ENCODE measurements at regions not wholly inside any gene's neighbourhood (a gene's known extent, or its start where the extent isn't known, plus 50 kb on each side); places are given as distances from the start of the nearest gene placed in this dataset.

- H3K4me1 ChIP-seq (ENCODE audit: control insufficient read depth in 3 of 3, insufficient read depth in 2 of 3, low read depth in 1 of 3, low read length in 2 of 3): no peaks in the 10 kb centered on the region
- WGBS, 3 donors: 93 to 95% (median 93%) methylated on average over 3 of the region's 3 CpGs
- DNase-seq (no peak), FAIRE-seq (no peak)
- H3K36me3 ChIP-seq (ENCODE audit: control insufficient read depth in 3 of 3, insufficient read depth in 2 of 3, low read depth in 1 of 3, low read length in 3 of 3): no peaks in the 10 kb centered on the region
- H3K27me3 ChIP-seq (ENCODE audit: control insufficient read depth in 3 of 3, insufficient read depth in 3 of 3, low read length in 3 of 3): no peaks in the 10 kb centered on the region
- H3K27ac ChIP-seq (ENCODE audit: low read depth in 1 of 3, low read length in 2 of 3): no peak overlapping the region
- no peak overlapping the region for H3K4me3 ChIP-seq (ENCODE audit: low read depth in 1 of 3, low read length in 3 of 3)
- H3K9me3 ChIP-seq (ENCODE audit: control insufficient read depth in 2 of 2, insufficient read depth in 1 of 2, low read depth in 1 of 2, low read length in 1 of 2): no peaks in the 10 kb centered on the region
Measured at GRCh38 chr10:10126218-10126617, 891.5 kb upstream of the CELF2 start.

DNA sequence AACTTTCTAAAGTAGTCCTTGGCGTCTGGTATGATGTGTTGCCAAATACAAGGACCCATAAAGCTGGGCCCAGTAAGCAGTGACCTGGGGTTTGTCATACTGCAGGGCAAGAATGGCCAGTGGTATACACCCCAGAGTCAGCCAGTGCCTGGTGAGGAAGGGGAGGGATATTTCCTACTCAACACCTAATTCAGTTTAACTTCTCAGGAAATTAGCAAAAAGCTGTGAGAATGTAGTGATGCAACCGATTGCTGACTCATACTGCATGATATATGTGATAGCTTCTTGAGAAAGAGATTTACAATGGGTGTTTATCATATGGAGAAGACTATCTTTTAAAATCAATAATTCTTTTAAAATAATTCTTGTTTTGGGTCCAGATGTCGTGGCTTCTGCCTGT lies 889.3 kb upstream of the CELF2 start:
- Histone ChIP-seq H3K9me3 (ENCODE audit: control insufficient read depth in 2 of 2, insufficient read depth in 1 of 2, low read depth in 1 of 2, low read length in 1 of 2) (no peaks in the 10 kb centered on the region), H3K27ac (ENCODE audit: low read depth in 1 of 3, low read length in 2 of 3) (no peak overlapping the region), H3K27me3 (ENCODE audit: control insufficient read depth in 3 of 3, insufficient read depth in 3 of 3, low read length in 3 of 3) (no peaks in the 10 kb centered on the region), H3K36me3 (ENCODE audit: control insufficient read depth in 3 of 3, insufficient read depth in 2 of 3, low read depth in 1 of 3, low read length in 3 of 3) (no peaks in the 10 kb centered on the region), H3K4me1 (ENCODE audit: control insufficient read depth in 3 of 3, insufficient read depth in 2 of 3, low read depth in 1 of 3, low read length in 2 of 3) (no peaks in the 10 kb centered on the region), H3K4me3 (ENCODE audit: low read depth in 1 of 3, low read length in 3 of 3) (no peak overlapping the region)
- DNase-seq (no peak), FAIRE-seq (no peak)
- 59 to 71% (median 65%) methylated on average over 3 of the region's 3 CpGs for WGBS, 3 donors

DNA sequence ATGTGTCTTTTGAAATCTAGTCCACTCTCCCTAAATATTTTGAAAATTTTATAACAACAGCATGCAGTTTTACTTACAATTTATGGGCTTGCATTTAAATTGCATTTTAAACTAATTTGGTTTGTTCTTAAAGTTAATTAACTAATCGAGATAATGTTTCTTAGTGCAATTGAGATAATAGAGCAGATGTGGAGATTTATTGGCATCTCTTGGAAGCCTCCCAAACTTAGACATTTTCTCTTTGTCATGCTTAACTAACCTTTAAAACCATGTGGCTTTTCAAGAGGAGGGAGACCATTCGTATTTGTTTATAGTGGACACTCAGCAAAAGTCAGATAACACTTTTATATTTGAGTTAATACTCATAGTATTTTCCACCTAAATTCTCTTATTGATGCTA lies 887.0 kb upstream of the CELF2 start:
- Histone ChIP-seq H3K36me3 (ENCODE audit: control insufficient read depth in 3 of 3, insufficient read depth in 2 of 3, low read depth in 1 of 3, low read length in 3 of 3) (no peaks in the 10 kb centered on the region), H3K4me1 (ENCODE audit: control insufficient read depth in 3 of 3, insufficient read depth in 2 of 3, low read depth in 1 of 3, low read length in 2 of 3) (no peaks in the 10 kb centered on the region), H3K27me3 (ENCODE audit: control insufficient read depth in 3 of 3, insufficient read depth in 3 of 3, low read length in 3 of 3) (no peaks in the 10 kb centered on the region), H3K9me3 (ENCODE audit: control insufficient read depth in 2 of 2, insufficient read depth in 1 of 2, low read depth in 1 of 2, low read length in 1 of 2) (no peaks in the 10 kb centered on the region), H3K4me3 (ENCODE audit: low read depth in 1 of 3, low read length in 3 of 3) (no peak overlapping the region), H3K27ac (ENCODE audit: low read depth in 1 of 3, low read length in 2 of 3) (no peak overlapping the region)
- DNase-seq (no peak), FAIRE-seq (no peak)
- 34 to 69% (median 62%) methylated on average over 2 of the region's 2 CpGs for WGBS, 3 donors

GRCh38 chr10:10132009-10132408 lies 885.7 kb upstream of the CELF2 start:
- WGBS, 3 donors: 48 to 77% (median 76%) methylated on average over 1 of the region's 1 CpG
- no peak overlapping the region for H3K4me3 ChIP-seq (ENCODE audit: low read depth in 1 of 3, low read length in 3 of 3)
- DNase-seq: no peak
- H3K4me1 ChIP-seq (ENCODE audit: control insufficient read depth in 3 of 3, insufficient read depth in 2 of 3, low read depth in 1 of 3, low read length in 2 of 3): no peaks in the 10 kb centered on the region
- H3K27ac ChIP-seq (ENCODE audit: low read depth in 1 of 3, low read length in 2 of 3): no peak overlapping the region
- no peaks in the 10 kb centered on the region for H3K36me3 ChIP-seq (ENCODE audit: control insufficient read depth in 3 of 3, insufficient read depth in 2 of 3, low read depth in 1 of 3, low read length in 3 of 3)
- no peaks in the 10 kb centered on the region for H3K27me3 ChIP-seq (ENCODE audit: control insufficient read depth in 3 of 3, insufficient read depth in 3 of 3, low read length in 3 of 3)
- no peaks in the 10 kb centered on the region for H3K9me3 ChIP-seq (ENCODE audit: control insufficient read depth in 2 of 2, insufficient read depth in 1 of 2, low read depth in 1 of 2, low read length in 1 of 2)
- FAIRE-seq: no peak

DNA sequence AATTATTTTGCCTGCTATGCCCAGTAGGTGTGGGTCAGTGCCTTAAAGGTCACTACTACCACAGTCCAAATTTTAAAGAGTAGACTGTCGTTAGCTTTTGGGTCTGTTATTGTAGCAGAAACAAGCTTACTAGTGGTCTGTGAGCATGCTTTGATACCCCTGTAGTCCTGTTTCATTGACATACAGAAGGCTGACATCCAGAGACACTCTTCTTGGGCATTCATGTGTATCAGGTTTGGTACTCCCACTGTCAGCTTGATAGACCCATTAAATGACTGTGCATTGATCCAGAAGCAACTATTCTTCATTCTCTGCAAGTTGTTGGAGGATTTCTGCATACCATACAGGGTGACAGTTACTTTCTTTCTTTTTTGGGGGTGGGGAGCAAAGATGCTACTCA lies 884.4 kb upstream of the CELF2 start:
- DNase-seq (no peak), FAIRE-seq (no peak)
- no peak overlapping the region for H3K4me3 ChIP-seq (ENCODE audit: low read depth in 1 of 3, low read length in 3 of 3)
- H3K27me3 ChIP-seq (ENCODE audit: control insufficient read depth in 3 of 3, insufficient read depth in 3 of 3, low read length in 3 of 3): no peaks in the 10 kb centered on the region
- WGBS, 3 donors: 68 to 81% (median 79%) methylated on average over 1 of the region's 1 CpG
- H3K4me1 ChIP-seq (ENCODE audit: control insufficient read depth in 3 of 3, insufficient read depth in 2 of 3, low read depth in 1 of 3, low read length in 2 of 3): no peaks in the 10 kb centered on the region
- no peaks in the 10 kb centered on the region for H3K9me3 ChIP-seq (ENCODE audit: control insufficient read depth in 2 of 2, insufficient read depth in 1 of 2, low read depth in 1 of 2, low read length in 1 of 2)
- H3K36me3 ChIP-seq (ENCODE audit: control insufficient read depth in 3 of 3, insufficient read depth in 2 of 3, low read depth in 1 of 3, low read length in 3 of 3): no peaks in the 10 kb centered on the region
- no peak overlapping the region for H3K27ac ChIP-seq (ENCODE audit: low read depth in 1 of 3, low read length in 2 of 3)

- DNase-seq (peak in 1 of 2 donors; percentile 25), FAIRE-seq (no peak)
- no peaks in the 10 kb centered on the region for H3K9me3 ChIP-seq (ENCODE audit: control insufficient read depth in 2 of 2, insufficient read depth in 1 of 2, low read depth in 1 of 2, low read length in 1 of 2)
- WGBS, 3 donors: 26 to 56% (median 27%) methylated on average over 2 of the region's 2 CpGs
- no peak overlapping the region for H3K27ac ChIP-seq (ENCODE audit: low read depth in 1 of 3, low read length in 2 of 3)
- no peak overlapping the region for H3K4me3 ChIP-seq (ENCODE audit: low read depth in 1 of 3, low read length in 3 of 3)
- no peaks in the 10 kb centered on the region for H3K4me1 ChIP-seq (ENCODE audit: control insufficient read depth in 3 of 3, insufficient read depth in 2 of 3, low read depth in 1 of 3, low read length in 2 of 3)
- no peaks in the 10 kb centered on the region for H3K36me3 ChIP-seq (ENCODE audit: control insufficient read depth in 3 of 3, insufficient read depth in 2 of 3, low read depth in 1 of 3, low read length in 3 of 3)
- H3K27me3 ChIP-seq (ENCODE audit: control insufficient read depth in 3 of 3, insufficient read depth in 3 of 3, low read length in 3 of 3): no peaks in the 10 kb centered on the region
Measured at GRCh38 chr10:10138685-10139084, 879.0 kb upstream of the CELF2 start.

- Histone ChIP-seq H3K9me3 (ENCODE audit: control insufficient read depth in 2 of 2, insufficient read depth in 1 of 2, low read depth in 1 of 2, low read length in 1 of 2) (no peaks in the 10 kb centered on the region), H3K4me3 (ENCODE audit: low read depth in 1 of 3, low read length in 3 of 3) (no peak overlapping the region), H3K36me3 (ENCODE audit: control insufficient read depth in 3 of 3, insufficient read depth in 2 of 3, low read depth in 1 of 3, low read length in 3 of 3) (no peaks in the 10 kb centered on the region), H3K27me3 (ENCODE audit: control insufficient read depth in 3 of 3, insufficient read depth in 3 of 3, low read length in 3 of 3) (no peaks in the 10 kb centered on the region), H3K27ac (ENCODE audit: low read depth in 1 of 3, low read length in 2 of 3) (no peak overlapping the region), H3K4me1 (ENCODE audit: control insufficient read depth in 3 of 3, insufficient read depth in 2 of 3, low read depth in 1 of 3, low read length in 2 of 3) (no peaks in the 10 kb centered on the region)
- DNase-seq: no peak
- 77 to 81% (median 80%) methylated on average over 4 of the region's 4 CpGs for WGBS, 3 donors
- FAIRE-seq: no peak
Measured at GRCh38 chr10:10141782-10142382, 875.8 kb upstream of the CELF2 start.

DNA sequence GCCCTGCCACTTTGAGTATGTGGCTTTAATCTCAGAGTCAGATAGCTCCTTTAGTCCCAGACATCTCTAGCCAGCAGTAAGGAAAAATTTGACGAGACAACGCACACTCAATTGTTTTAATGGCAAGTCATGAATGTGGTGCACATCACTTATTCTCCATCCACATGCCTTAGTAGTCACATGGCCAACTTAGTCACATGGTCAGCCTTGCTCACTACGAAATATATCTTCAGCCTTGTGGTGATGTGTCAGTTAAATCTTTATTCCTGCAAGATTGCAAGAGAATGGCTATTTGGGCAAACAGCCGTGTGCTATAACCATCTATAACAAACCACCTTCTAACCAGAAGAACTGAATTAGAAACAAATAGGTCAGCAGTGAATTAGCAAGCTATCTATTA lies 871.1 kb upstream of the CELF2 start:
- 72 to 77% (median 72%) methylated on average over 4 of the region's 4 CpGs for WGBS, 3 donors
- no peaks in the 10 kb centered on the region for H3K4me1 ChIP-seq (ENCODE audit: control insufficient read depth in 3 of 3, insufficient read depth in 2 of 3, low read depth in 1 of 3, low read length in 2 of 3)
- H3K4me3 ChIP-seq (ENCODE audit: low read depth in 1 of 3, low read length in 3 of 3): no peak overlapping the region
- no peaks in the 10 kb centered on the region for H3K36me3 ChIP-seq (ENCODE audit: control insufficient read depth in 3 of 3, insufficient read depth in 2 of 3, low read depth in 1 of 3, low read length in 3 of 3)
- FAIRE-seq (no peak), DNase-seq (no peak)
- no peaks in the 10 kb centered on the region for H3K27me3 ChIP-seq (ENCODE audit: control insufficient read depth in 3 of 3, insufficient read depth in 3 of 3, low read length in 3 of 3)
- no peaks in the 10 kb centered on the region for H3K9me3 ChIP-seq (ENCODE audit: control insufficient read depth in 2 of 2, insufficient read depth in 1 of 2, low read depth in 1 of 2, low read length in 1 of 2)
- no peak overlapping the region for H3K27ac ChIP-seq (ENCODE audit: low read depth in 1 of 3, low read length in 2 of 3)

DNA sequence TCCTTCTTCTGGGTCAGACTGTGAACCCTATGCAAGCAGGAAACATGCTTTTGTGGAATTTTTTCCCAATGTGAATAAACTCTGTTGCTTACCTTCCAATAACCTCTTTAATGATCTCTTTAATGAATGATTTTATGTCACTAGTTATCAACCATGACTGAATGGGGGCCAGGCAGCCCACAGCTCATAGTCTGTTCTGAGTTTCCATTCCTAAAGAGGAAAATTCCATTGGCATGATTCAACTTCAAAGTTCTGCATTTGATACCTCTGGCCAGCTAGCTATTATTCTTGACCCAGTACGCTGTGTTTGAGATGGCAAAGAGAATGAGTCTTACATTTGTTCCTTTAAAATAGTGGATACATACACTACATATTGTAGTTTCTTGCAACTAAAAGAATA lies 867.8 kb upstream of the CELF2 start:
- WGBS, 3 donors: 83 to 90% (median 88%) methylated on average over 1 of the region's 1 CpG
- Histone ChIP-seq H3K4me1 (ENCODE audit: control insufficient read depth in 3 of 3, insufficient read depth in 2 of 3, low read depth in 1 of 3, low read length in 2 of 3) (no peaks in the 10 kb centered on the region), H3K27me3 (ENCODE audit: control insufficient read depth in 3 of 3, insufficient read depth in 3 of 3, low read length in 3 of 3) (no peaks in the 10 kb centered on the region), H3K4me3 (ENCODE audit: low read depth in 1 of 3, low read length in 3 of 3) (no peak overlapping the region), H3K36me3 (ENCODE audit: control insufficient read depth in 3 of 3, insufficient read depth in 2 of 3, low read depth in 1 of 3, low read length in 3 of 3) (no peaks in the 10 kb centered on the region), H3K27ac (ENCODE audit: low read depth in 1 of 3, low read length in 2 of 3) (no peak overlapping the region), H3K9me3 (ENCODE audit: control insufficient read depth in 2 of 2, insufficient read depth in 1 of 2, low read depth in 1 of 2, low read length in 1 of 2) (no peaks in the 10 kb centered on the region)
- FAIRE-seq (no peak), DNase-seq (no peak)

Measured in small intestine (tissue), 7 donors.